Kidney (tissue), 13 donors: ENCODE measurements at regions not wholly inside any gene's neighbourhood (a gene's known extent, or its start where the extent isn't known, plus 50 kb on each side); places are given as distances from the start of the nearest gene placed in this dataset.

ENCODE experiments used
- DNase-seq, 5 donors: peaks; one replicate each; pipeline ENCODE4 v3.0.0-alpha.2; 2013 to 2020
- FAIRE-seq: peaks from 2 replicates; lab custom pipeline; 2012; peaks lifted over from hg19 to GRCh38; lab: Jason Lieb, UNC
- H3K27ac ChIP-seq, 2 donors: one replicate each; pipeline ENCODE4 v1.7.0; 2013; ENCODE audit warnings: low read depth in 2 of 2, low read length in 2 of 2, inconsistent platforms in 1 of 2
- H3K27me3 ChIP-seq: one replicate; pipeline ENCODE4 v1.7.1; 2013; ENCODE audit warnings: low read length, inconsistent platforms; ENCODE audit not compliant: control insufficient read depth, insufficient read depth
- H3K36me3 ChIP-seq, 3 donors: one replicate each; pipeline versions ENCODE4 v1.7.0 to v1.7.1; 2013; ENCODE audit warnings: low read length in 3 of 3, control low read depth in 1 of 3, inconsistent platforms in 1 of 3; ENCODE audit not compliant: insufficient read depth in 3 of 3, control insufficient read depth in 2 of 3
- H3K4me1 ChIP-seq, 3 donors: one replicate each; pipeline versions ENCODE4 v1.7.0 to v1.7.1; 2013; ENCODE audit warnings: low read length in 3 of 3, inconsistent platforms in 1 of 3, low read depth in 1 of 3; ENCODE audit not compliant: control insufficient read depth in 2 of 3, insufficient read depth in 2 of 3
- H3K4me3 ChIP-seq, 3 donors: one replicate each; pipeline versions ENCODE4 v1.7.0 to v1.8.1; 2013; ENCODE audit warnings: low read length in 3 of 3, control low read depth in 1 of 3, inconsistent platforms in 1 of 3
- H3K9ac ChIP-seq, 3 donors: one replicate each; pipeline versions ENCODE4 v1.7.0 to v1.7.1; 2013; ENCODE audit warnings: low read length in 3 of 3, control low read depth in 1 of 3, inconsistent platforms in 1 of 3
- H3K9me3 ChIP-seq, 3 donors: one replicate each; pipeline versions ENCODE4 v1.7.0 to v1.7.1; 2013; ENCODE audit warnings: low read length in 3 of 3, control low read depth in 1 of 3, inconsistent platforms in 1 of 3; ENCODE audit not compliant: control insufficient read depth in 2 of 3, insufficient read depth in 1 of 3
- CTCF ChIP-seq: IDR thresholded peaks from 3 replicates; pipeline ENCODE4 v1.5.1; 2012; ENCODE audit warnings: mild to moderate bottlenecking, moderate library complexity, borderline replicate concordance; ENCODE audit not compliant: insufficient read depth; ENCODE audit errors: extremely low read depth
- intact Hi-C: fragments of 100-400 bp; cut with DNase I; formaldehyde crosslinking; loops from one replicate; pipeline ENCODE4 v1.11.1; 2022
- donor health status: control.
- donor health status: control.
- donor health status: control.
- donor health status: control.
- donor health status: control.
- donor health status: DM: yes; HTN: yes; CAD: no.
- donor health status: Normal renal cell carcinoma (clear cell type).

- no peak overlapping the region for H3K4me3 ChIP-seq
- no peak overlapping the region for H3K9ac ChIP-seq
- no peaks in the 10 kb centered on the region for H3K27me3 ChIP-seq
- FAIRE-seq, result no peak
- H3K4me1 ChIP-seq, result no peaks in the 10 kb centered on the region
- H3K36me3 ChIP-seq, result no peaks in the 10 kb centered on the region
- no peak for DNase-seq
- intact Hi-C loops, result no loop called here
- no peak for TF ChIP-seq CTCF
- no peaks in the 10 kb centered on the region for H3K9me3 ChIP-seq
- H3K27ac ChIP-seq, result no peak overlapping the region
Measured at GRCh38 chr1:106027871-106028270, 1028.6 kb upstream of the PRMT6 start.

- Histone ChIP-seq H3K36me3 (no peaks in the 10 kb centered on the region), H3K9me3 (no peaks in the 10 kb centered on the region), H3K9ac (no peak overlapping the region), H3K27ac (no peak overlapping the region), H3K27me3 (no peaks in the 10 kb centered on the region), H3K4me1 (no peaks in the 10 kb centered on the region), H3K4me3 (no peak overlapping the region)
- no peak for TF ChIP-seq CTCF
- FAIRE-seq (no peak), DNase-seq (no peak)
- intact Hi-C loops, result no loop called here
Measured at GRCh38 chr1:106037526-106037925, 1018.9 kb upstream of the PRMT6 start.

GRCh38 chr1:106038260-106038659, 1018.2 kb upstream of the PRMT6 start:
- no peak overlapping the region for H3K9ac ChIP-seq
- H3K4me1 ChIP-seq, result no peaks in the 10 kb centered on the region
- DNase-seq (no peak), FAIRE-seq (no peak)
- no peak overlapping the region for H3K4me3 ChIP-seq
- no peaks in the 10 kb centered on the region for H3K9me3 ChIP-seq
- intact Hi-C loops, result no loop called here
- H3K27ac ChIP-seq, result no peak overlapping the region
- H3K36me3 ChIP-seq, result no peaks in the 10 kb centered on the region
- H3K27me3 ChIP-seq, result no peaks in the 10 kb centered on the region
- TF ChIP-seq CTCF, result no peak

GRCh38 chr1:106043971-106044370, 1012.5 kb upstream of the PRMT6 start:
- no peak overlapping the region for H3K27ac ChIP-seq
- no peak for TF ChIP-seq CTCF
- no peaks in the 10 kb centered on the region for H3K9me3 ChIP-seq
- H3K4me1 ChIP-seq, result no peaks in the 10 kb centered on the region
- no peak overlapping the region for H3K9ac ChIP-seq
- no peaks in the 10 kb centered on the region for H3K36me3 ChIP-seq
- no peak for DNase-seq
- intact Hi-C loops, result no loop called here
- no peak overlapping the region for H3K4me3 ChIP-seq
- no peaks in the 10 kb centered on the region for H3K27me3 ChIP-seq
- no peak for FAIRE-seq
